ENCODE measurements at regions not wholly inside any gene's neighbourhood (a gene's known extent, or its start where the extent isn't known, plus 50 kb on each side); places are given as distances from the start of the nearest gene placed in this dataset.
"Not testable (repeated sequence)": the region's sequence is repeated elsewhere in the genome, so short reads cannot be mapped to it uniquely, and the experiment has no call there.

GRCh38 chrY:7288611-7289010 lies 377.1 kb upstream of the AMELY start:
- H3K36me3 ChIP-seq (ENCODE audit: control insufficient read depth in 1 of 2, insufficient read depth in 2 of 2, low read depth in 1 of 2, low read length in 2 of 2) = peaks cover 0 to 5% of the 10 kb centered on the region in 2 experiments
- no peak overlapping the region for H2BK5ac ChIP-seq (ENCODE audit: low read depth, low read length, poor library complexity, severe bottlenecking)
- H2BK15ac ChIP-seq (ENCODE audit: low read depth, poor library complexity, severe bottlenecking) = no peak overlapping the region
- H3K14ac ChIP-seq (ENCODE audit: low read length in 2 of 2) = no peak overlapping the region
- H3K4me3 ChIP-seq (ENCODE audit: insufficient read depth in 1 of 2, low read depth in 1 of 2, low read length in 2 of 2) = no peak overlapping the region
- no peak overlapping the region for H3K4me2 ChIP-seq (ENCODE audit: low read length, poor library complexity, severe bottlenecking)
- 100% methylated on average over 4 of the region's 5 CpGs for WGBS
- no peak overlapping the region for H2AK5ac ChIP-seq (ENCODE audit: low read length, severe bottlenecking)
- no peak overlapping the region for H2BK12ac ChIP-seq (ENCODE audit: low read length in 2 of 2)
- DNase-seq = no peak
- no peak overlapping the region for H2AFZ ChIP-seq (ENCODE audit: low read depth, low read length)
- H3K9ac ChIP-seq (ENCODE audit: low read length) = no peak overlapping the region
- no peak overlapping the region for H3K23ac ChIP-seq (ENCODE audit: low read length in 2 of 2)
- no peak overlapping the region for H3K4ac ChIP-seq (ENCODE audit: low read depth in 1 of 2, low read length in 2 of 2)
- no peak overlapping the region for H4K8ac ChIP-seq (ENCODE audit: low read length)
- no peak overlapping the region for H4K91ac ChIP-seq (ENCODE audit: low read length)
- no peaks in the 10 kb centered on the region for H3K9me3 ChIP-seq (ENCODE audit: control insufficient read depth, low read length)
- no peak overlapping the region for H2BK120ac ChIP-seq (ENCODE audit: low read depth, low read length)
- no peaks in the 10 kb centered on the region for H3K4me1 ChIP-seq (ENCODE audit: control insufficient read depth, insufficient read depth, low read depth, low read length)
- H3K27ac ChIP-seq (ENCODE audit: low read length, poor library complexity, severe bottlenecking) = no peak overlapping the region
- H3K79me1 ChIP-seq (replicated peaks; ENCODE audit: low read length, poor library complexity, severe bottlenecking) = no peaks in the 10 kb centered on the region
- no peaks in the 10 kb centered on the region for H3K27me3 ChIP-seq (ENCODE audit: control insufficient read depth in 1 of 2, insufficient read depth in 1 of 2, low read length in 2 of 2)
- no peak overlapping the region for H3K18ac ChIP-seq (ENCODE audit: low read depth in 1 of 2, low read length in 2 of 2)

- H2AFZ ChIP-seq (ENCODE audit: low read depth, low read length); H3K79me1 ChIP-seq (replicated peaks; ENCODE audit: low read length, poor library complexity, severe bottlenecking); H3K4me1 ChIP-seq (ENCODE audit: control insufficient read depth, insufficient read depth, low read depth, low read length); H3K9ac ChIP-seq (ENCODE audit: low read length); H2BK15ac ChIP-seq (ENCODE audit: low read depth, poor library complexity, severe bottlenecking); H2AK5ac ChIP-seq (ENCODE audit: low read length, severe bottlenecking); H2BK12ac ChIP-seq (ENCODE audit: low read length in 2 of 2); H3K9me3 ChIP-seq (ENCODE audit: control insufficient read depth, low read length); H3K18ac ChIP-seq (ENCODE audit: low read depth in 1 of 2, low read length in 2 of 2); H2BK5ac ChIP-seq (ENCODE audit: low read depth, low read length, poor library complexity, severe bottlenecking); H3K14ac ChIP-seq (ENCODE audit: low read length in 2 of 2); H2BK120ac ChIP-seq (ENCODE audit: low read depth, low read length); H3K27ac ChIP-seq (ENCODE audit: low read length, poor library complexity, severe bottlenecking); H3K27me3 ChIP-seq (ENCODE audit: control insufficient read depth in 1 of 2, insufficient read depth in 1 of 2, low read length in 2 of 2); H3K23ac ChIP-seq (ENCODE audit: low read length in 2 of 2); H4K8ac ChIP-seq (ENCODE audit: low read length); H3K4me3 ChIP-seq (ENCODE audit: insufficient read depth in 1 of 2, low read depth in 1 of 2, low read length in 2 of 2); H4K91ac ChIP-seq (ENCODE audit: low read length); H3K4ac ChIP-seq (ENCODE audit: low read depth in 1 of 2, low read length in 2 of 2); DNase-seq; H3K4me2 ChIP-seq (ENCODE audit: low read length, poor library complexity, severe bottlenecking); H3K36me3 ChIP-seq (ENCODE audit: control insufficient read depth in 1 of 2, insufficient read depth in 2 of 2, low read depth in 1 of 2, low read length in 2 of 2): not testable (repeated sequence)
- 96% methylated on average over 2 of the region's 2 CpGs for WGBS
Measured at GRCh38 chrY:7287963-7288362, 376.4 kb upstream of the AMELY start.

DNA sequence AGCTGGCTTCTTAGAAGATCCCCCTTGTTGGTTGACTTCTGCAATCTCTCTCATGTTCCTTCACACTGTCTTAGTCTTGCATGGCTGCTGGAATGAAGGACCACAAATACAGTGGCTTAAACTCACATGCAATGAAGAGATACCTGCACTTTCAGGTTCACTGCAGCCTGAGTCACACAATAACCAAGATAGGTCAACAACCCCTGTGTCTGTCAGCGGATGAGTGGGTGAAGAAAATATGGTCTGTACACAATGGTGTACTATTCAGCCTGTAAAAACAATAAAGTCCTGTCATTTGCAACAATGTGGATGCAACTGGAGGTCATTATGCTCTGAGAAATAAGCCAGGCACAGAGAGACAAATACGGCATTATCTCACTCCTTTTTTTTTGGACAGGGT lies 373.8 kb upstream of the AMELY start:
- H3K4me2 ChIP-seq (ENCODE audit: low read length, poor library complexity, severe bottlenecking) = no peak overlapping the region
- H2BK15ac ChIP-seq (ENCODE audit: low read depth, poor library complexity, severe bottlenecking) = no peak overlapping the region
- no peak overlapping the region for H4K91ac ChIP-seq (ENCODE audit: low read length)
- no peak overlapping the region for H4K8ac ChIP-seq (ENCODE audit: low read length)
- H3K4me1 ChIP-seq (ENCODE audit: control insufficient read depth, insufficient read depth, low read depth, low read length) = peaks cover 2% of the 10 kb centered on the region
- no peak overlapping the region for H2BK12ac ChIP-seq (ENCODE audit: low read length in 2 of 2)
- no peaks in the 10 kb centered on the region for H3K79me1 ChIP-seq (replicated peaks; ENCODE audit: low read length, poor library complexity, severe bottlenecking)
- no peak overlapping the region for H3K14ac ChIP-seq (ENCODE audit: low read length in 2 of 2)
- H3K9me3 ChIP-seq (ENCODE audit: control insufficient read depth, low read length) = no peaks in the 10 kb centered on the region
- no peak overlapping the region for H3K4ac ChIP-seq (ENCODE audit: low read depth in 1 of 2, low read length in 2 of 2)
- no peak overlapping the region for H2AFZ ChIP-seq (ENCODE audit: low read depth, low read length)
- H3K4me3 ChIP-seq (ENCODE audit: insufficient read depth in 1 of 2, low read depth in 1 of 2, low read length in 2 of 2) = no peak overlapping the region
- H2BK5ac ChIP-seq (ENCODE audit: low read depth, low read length, poor library complexity, severe bottlenecking) = no peak overlapping the region
- H3K18ac ChIP-seq (ENCODE audit: low read depth in 1 of 2, low read length in 2 of 2) = no peak overlapping the region
- H3K27ac ChIP-seq (ENCODE audit: low read length, poor library complexity, severe bottlenecking) = no peak overlapping the region
- H3K9ac ChIP-seq (ENCODE audit: low read length) = no peak overlapping the region
- DNase-seq = no peak
- no peak overlapping the region for H2BK120ac ChIP-seq (ENCODE audit: low read depth, low read length)
- H2AK5ac ChIP-seq (ENCODE audit: low read length, severe bottlenecking) = no peak overlapping the region
- 100% methylated on average over 1 of the region's 2 CpGs for WGBS
- peaks cover 0 to 9% of the 10 kb centered on the region in 2 experiments for H3K36me3 ChIP-seq (ENCODE audit: control insufficient read depth in 1 of 2, insufficient read depth in 2 of 2, low read depth in 1 of 2, low read length in 2 of 2)
- H3K23ac ChIP-seq (ENCODE audit: low read length in 2 of 2) = no peak overlapping the region
- no peaks in the 10 kb centered on the region for H3K27me3 ChIP-seq (ENCODE audit: control insufficient read depth in 1 of 2, insufficient read depth in 1 of 2, low read length in 2 of 2)

DNA sequence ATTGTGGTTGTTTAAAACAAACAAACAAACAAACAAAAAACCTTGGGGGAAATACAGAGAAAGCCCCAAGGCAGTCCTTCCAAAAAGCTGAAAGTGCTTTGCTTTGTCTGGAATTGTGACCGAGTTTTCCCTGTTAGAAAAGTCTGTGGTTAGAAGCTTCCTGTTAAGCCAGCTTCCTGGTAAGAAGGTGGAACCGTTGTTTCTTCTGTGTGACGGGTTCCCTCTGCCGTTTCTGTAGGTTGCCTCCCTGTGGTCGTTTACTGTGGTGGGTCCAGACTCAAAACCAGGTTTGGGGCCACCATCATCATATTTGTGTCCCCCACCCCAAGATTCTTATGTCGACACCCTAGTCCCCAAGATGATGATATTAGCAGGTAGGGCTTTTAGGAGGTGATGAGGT lies 371.4 kb upstream of the AMELY start:
- no peak overlapping the region for H2BK5ac ChIP-seq (ENCODE audit: low read depth, low read length, poor library complexity, severe bottlenecking)
- no peak overlapping the region for H3K23ac ChIP-seq (ENCODE audit: low read length in 2 of 2)
- no peak overlapping the region for H2BK120ac ChIP-seq (ENCODE audit: low read depth, low read length)
- WGBS = no CpG with 5 or more reads among the region's 6 CpGs
- H3K79me1 ChIP-seq (replicated peaks; ENCODE audit: low read length, poor library complexity, severe bottlenecking) = no peaks in the 10 kb centered on the region
- H3K9ac ChIP-seq (ENCODE audit: low read length) = no peak overlapping the region
- H2AFZ ChIP-seq (ENCODE audit: low read depth, low read length) = no peak overlapping the region
- no peaks in the 10 kb centered on the region for H3K27me3 ChIP-seq (ENCODE audit: control insufficient read depth in 1 of 2, insufficient read depth in 1 of 2, low read length in 2 of 2)
- H3K4me1 ChIP-seq (ENCODE audit: control insufficient read depth, insufficient read depth, low read depth, low read length) = peaks cover 2% of the 10 kb centered on the region
- no peak overlapping the region for H3K14ac ChIP-seq (ENCODE audit: low read length in 2 of 2)
- no peaks in the 10 kb centered on the region for H3K9me3 ChIP-seq (ENCODE audit: control insufficient read depth, low read length)
- H3K27ac ChIP-seq (ENCODE audit: low read length, poor library complexity, severe bottlenecking) = no peak overlapping the region
- no peak overlapping the region for H3K4me2 ChIP-seq (ENCODE audit: low read length, poor library complexity, severe bottlenecking)
- no peak overlapping the region for H3K18ac ChIP-seq (ENCODE audit: low read depth in 1 of 2, low read length in 2 of 2)
- no peak for DNase-seq
- no peak overlapping the region for H4K91ac ChIP-seq (ENCODE audit: low read length)
- no peak overlapping the region for H2BK15ac ChIP-seq (ENCODE audit: low read depth, poor library complexity, severe bottlenecking)
- peaks cover 0 to 9% of the 10 kb centered on the region in 2 experiments for H3K36me3 ChIP-seq (ENCODE audit: control insufficient read depth in 1 of 2, insufficient read depth in 2 of 2, low read depth in 1 of 2, low read length in 2 of 2)
- H2AK5ac ChIP-seq (ENCODE audit: low read length, severe bottlenecking) = no peak overlapping the region
- no peak overlapping the region for H3K4me3 ChIP-seq (ENCODE audit: insufficient read depth in 1 of 2, low read depth in 1 of 2, low read length in 2 of 2)
- no peak overlapping the region for H4K8ac ChIP-seq (ENCODE audit: low read length)
- H3K4ac ChIP-seq (ENCODE audit: low read depth in 1 of 2, low read length in 2 of 2) = no peak overlapping the region
- no peak overlapping the region for H2BK12ac ChIP-seq (ENCODE audit: low read length in 2 of 2)
